Skeletal muscle tissue (tissue), 3 donors: ENCODE measurements at regions not wholly inside any gene's neighbourhood (a gene's known extent, or its start where the extent isn't known, plus 50 kb on each side); places are given as distances from the start of the nearest gene placed in this dataset.

ENCODE experiments used
- H3K27ac ChIP-seq: one replicate; pipeline ENCODE4 v1.7.0; 2013; ENCODE audit warnings: mild to moderate bottlenecking, low read depth, low read length, inconsistent platforms
- H3K27me3 ChIP-seq, 3 donors: one replicate each; pipeline ENCODE4 v1.7.0; 2013; ENCODE audit warnings: low read length in 3 of 3; ENCODE audit not compliant: control insufficient read depth in 3 of 3, insufficient read depth in 3 of 3
- H3K36me3 ChIP-seq, 3 donors: one replicate each; pipeline ENCODE4 v1.7.0; 2013; ENCODE audit warnings: low read length in 3 of 3; ENCODE audit not compliant: control insufficient read depth in 3 of 3, insufficient read depth in 3 of 3
- H3K4me1 ChIP-seq, 3 donors: one replicate each; pipeline ENCODE4 v1.7.0; 2013; ENCODE audit warnings: low read length in 3 of 3, mild to moderate bottlenecking in 3 of 3; ENCODE audit not compliant: control insufficient read depth in 3 of 3, insufficient read depth in 3 of 3
- H3K4me3 ChIP-seq, 3 donors: one replicate each; pipeline ENCODE4 v1.7.0; 2013; ENCODE audit warnings: low read length in 3 of 3
- H3K9ac ChIP-seq, 3 donors: one replicate each; pipeline ENCODE4 v1.7.0; 2013; ENCODE audit warnings: low read length in 3 of 3, mild to moderate bottlenecking in 3 of 3, moderate library complexity in 2 of 3, low read depth in 1 of 3
- H3K9me3 ChIP-seq, 3 donors: one replicate each; pipeline ENCODE4 v1.7.0; 2013; ENCODE audit warnings: low read length in 3 of 3; ENCODE audit not compliant: control insufficient read depth in 3 of 3
- donor health status: Osteomylitis.

DNA sequence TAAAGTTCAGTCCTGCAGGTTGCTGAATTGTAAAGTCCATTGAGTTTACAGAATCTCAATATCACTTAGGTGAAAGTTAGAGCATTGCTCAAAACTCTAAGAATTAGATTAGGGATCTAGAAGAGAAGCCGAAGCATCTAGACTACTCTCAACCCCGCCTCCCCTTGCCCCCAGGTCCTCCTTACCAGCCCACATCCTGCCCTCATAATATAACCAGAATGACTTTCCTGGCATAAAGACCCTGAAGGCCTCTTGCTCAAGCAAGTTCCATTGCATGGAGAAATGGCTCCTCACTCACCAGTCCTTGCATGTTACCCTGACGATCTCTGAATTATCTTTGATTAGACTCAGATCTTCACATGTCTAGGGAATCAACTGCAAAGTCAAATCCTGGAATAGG lies 78.8 kb downstream of the SPATA31C2 start:
- Histone ChIP-seq H3K27me3 (no peaks in the 10 kb centered on the region), H3K9me3 (no peaks in the 10 kb centered on the region), H3K27ac (no peak overlapping the region), H3K4me3 (no peak overlapping the region), H3K36me3 (no peaks in the 10 kb centered on the region), H3K4me1 (no peaks in the 10 kb centered on the region), H3K9ac (no peak overlapping the region)

DNA sequence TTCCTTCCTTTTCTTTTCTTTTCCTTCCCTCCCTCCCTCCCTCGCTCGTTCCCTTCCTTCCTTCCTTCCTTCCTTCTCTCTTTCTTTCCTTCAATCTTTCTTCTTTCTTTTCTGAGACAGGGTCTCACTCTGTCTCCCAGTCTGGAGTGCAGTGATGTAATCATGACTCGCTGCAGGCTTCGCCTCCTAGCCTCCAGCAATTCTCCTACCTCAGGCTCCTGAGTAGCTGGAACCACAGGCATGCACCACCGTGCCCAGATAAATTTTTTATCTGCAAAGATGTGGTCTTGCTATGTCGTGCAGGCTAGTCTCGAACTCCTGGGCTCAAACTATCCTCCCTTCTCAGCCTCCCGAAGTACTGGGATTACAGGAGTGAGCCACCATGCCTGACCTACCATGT lies 81.4 kb downstream of the SPATA31C2 start:
- Histone ChIP-seq H3K4me3 (no peak overlapping the region), H3K4me1 (no peaks in the 10 kb centered on the region), H3K9me3 (no peaks in the 10 kb centered on the region), H3K27me3 (no peaks in the 10 kb centered on the region), H3K9ac (no peak overlapping the region), H3K27ac (no peak overlapping the region), H3K36me3 (no peaks in the 10 kb centered on the region)

GRCh38 chr9:88053856-88054501 lies 79.6 kb upstream of the CDK20 start:
- H3K27me3 ChIP-seq: no peaks in the 10 kb centered on the region
- no peak overlapping the region for H3K27ac ChIP-seq
- H3K4me3 ChIP-seq: no peak overlapping the region
- H3K4me1 ChIP-seq: no peaks in the 10 kb centered on the region
- H3K36me3 ChIP-seq: no peaks in the 10 kb centered on the region
- no peak overlapping the region for H3K9ac ChIP-seq
- no peaks in the 10 kb centered on the region for H3K9me3 ChIP-seq

- Histone ChIP-seq H3K4me3 (no peak overlapping the region), H3K9me3 (no peaks in the 10 kb centered on the region), H3K27me3 (no peaks in the 10 kb centered on the region), H3K27ac (no peak overlapping the region), H3K4me1 (no peaks in the 10 kb centered on the region), H3K36me3 (no peaks in the 10 kb centered on the region), H3K9ac (no peak overlapping the region)
Measured at GRCh38 chr9:88052321-88052965, 78.1 kb upstream of the CDK20 start.

GRCh38 chr9:88051138-88051537 lies 76.8 kb upstream of the CDK20 start:
- Histone ChIP-seq H3K9me3 (no peaks in the 10 kb centered on the region), H3K9ac (no peak overlapping the region), H3K27me3 (no peaks in the 10 kb centered on the region), H3K4me3 (no peak overlapping the region), H3K4me1 (no peaks in the 10 kb centered on the region), H3K36me3 (no peaks in the 10 kb centered on the region), H3K27ac (no peak overlapping the region)

DNA sequence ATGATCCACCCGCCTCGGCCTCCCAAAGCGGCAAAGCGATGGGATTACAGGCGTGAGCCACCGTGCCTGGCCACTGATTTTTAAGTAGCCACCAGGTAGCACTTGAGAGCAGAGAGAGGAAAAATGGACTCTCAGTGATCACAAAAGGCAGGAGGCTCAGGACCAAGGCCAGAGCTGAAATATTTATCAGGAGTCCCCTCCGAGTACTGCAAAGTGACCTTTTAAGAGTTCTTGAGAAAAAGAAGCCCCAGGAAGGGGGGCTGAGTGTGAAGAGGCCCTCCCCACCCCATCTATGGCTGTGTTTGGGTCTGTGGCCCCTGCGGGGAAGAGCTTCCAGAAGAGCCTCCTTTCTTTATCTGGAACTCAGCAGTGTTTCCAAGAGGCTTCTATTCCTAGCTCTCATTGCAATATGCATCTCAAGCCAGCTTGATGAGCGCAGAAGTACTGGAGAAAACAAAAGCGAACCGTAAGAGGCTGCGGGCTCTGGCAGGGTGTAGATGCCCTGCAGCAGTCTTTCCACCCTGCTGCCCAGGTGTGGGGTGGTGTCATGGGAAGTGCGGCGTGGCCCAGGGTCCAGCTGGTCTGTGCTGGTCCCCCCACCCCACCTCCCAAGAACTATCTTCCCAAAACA lies 75.5 kb upstream of the CDK20 start:
- peaks cover 0 to 3% (median 0%) of the 10 kb centered on the region in 3 donors for H3K9me3 ChIP-seq
- no peaks in the 10 kb centered on the region for H3K27me3 ChIP-seq
- H3K9ac ChIP-seq: no peak overlapping the region
- H3K27ac ChIP-seq: no peak overlapping the region
- no peaks in the 10 kb centered on the region for H3K4me1 ChIP-seq
- no peaks in the 10 kb centered on the region for H3K36me3 ChIP-seq
- no peak overlapping the region for H3K4me3 ChIP-seq

GRCh38 chr9:88046542-88046941 lies 72.2 kb upstream of the CDK20 start:
- Histone ChIP-seq H3K36me3 (no peaks in the 10 kb centered on the region), H3K27me3 (no peaks in the 10 kb centered on the region), H3K9me3 (peaks cover 2 to 6% (median 5%) of the 10 kb centered on the region in 3 donors), H3K4me1 (no peaks in the 10 kb centered on the region), H3K4me3 (no peak overlapping the region), H3K27ac (no peak overlapping the region), H3K9ac (no peak overlapping the region)

DNA sequence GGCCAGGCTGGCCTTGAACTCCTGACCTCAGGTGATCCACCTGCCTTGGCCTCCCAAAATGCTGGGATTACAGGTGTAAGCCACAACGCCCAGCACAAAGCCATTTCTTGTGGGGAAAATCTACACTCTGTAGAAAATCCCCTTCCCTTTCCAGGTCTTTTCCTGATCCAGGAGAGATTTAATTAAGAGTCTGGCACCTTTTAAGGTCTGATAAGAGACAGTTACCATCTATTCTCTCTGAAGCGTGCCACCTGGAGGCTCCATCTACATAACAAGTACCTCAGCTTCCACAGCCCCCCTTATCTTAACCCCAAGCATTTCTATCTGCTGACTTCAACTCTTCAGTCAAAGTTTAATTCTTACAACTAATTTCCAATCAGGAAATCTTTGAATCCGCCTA lies 71.4 kb upstream of the CDK20 start:
- H3K27me3 ChIP-seq: no peaks in the 10 kb centered on the region
- no peak overlapping the region for H3K4me3 ChIP-seq
- H3K4me1 ChIP-seq: no peaks in the 10 kb centered on the region
- no peak overlapping the region for H3K9ac ChIP-seq
- H3K27ac ChIP-seq: no peak overlapping the region
- peaks cover 2 to 6% (median 5%) of the 10 kb centered on the region in 3 donors for H3K9me3 ChIP-seq
- H3K36me3 ChIP-seq: no peaks in the 10 kb centered on the region

- no peak overlapping the region for H3K27ac ChIP-seq
- H3K4me3 ChIP-seq: no peak overlapping the region
- no peak overlapping the region for H3K9ac ChIP-seq
- H3K36me3 ChIP-seq: no peaks in the 10 kb centered on the region
- peaks cover 2 to 6% (median 5%) of the 10 kb centered on the region in 3 donors for H3K9me3 ChIP-seq
- no peaks in the 10 kb centered on the region for H3K4me1 ChIP-seq
- no peaks in the 10 kb centered on the region for H3K27me3 ChIP-seq
Measured at GRCh38 chr9:88044200-88044599, 69.9 kb upstream of the CDK20 start.

DNA sequence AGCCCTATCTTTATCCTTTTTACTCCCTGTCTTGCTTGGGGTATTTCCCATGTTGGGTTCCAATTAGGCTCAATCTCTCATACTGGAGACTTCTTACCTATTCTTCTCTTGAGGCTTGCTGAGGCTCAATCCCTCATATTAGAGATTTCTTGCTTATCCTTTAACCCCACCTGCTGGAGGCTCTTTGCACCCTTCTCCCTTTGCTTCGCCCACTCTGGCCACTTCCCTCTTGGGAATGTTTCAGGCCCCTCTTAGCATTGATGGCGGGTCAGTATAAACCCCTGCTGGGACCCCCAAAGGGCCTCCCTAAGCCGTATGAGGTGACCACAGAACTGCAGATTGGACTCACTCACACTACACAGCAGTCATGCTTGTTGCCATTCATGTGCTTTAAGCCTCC lies 69.3 kb upstream of the CDK20 start:
- Histone ChIP-seq H3K4me1 (no peaks in the 10 kb centered on the region), H3K36me3 (no peaks in the 10 kb centered on the region), H3K27me3 (no peaks in the 10 kb centered on the region), H3K9ac (no peak overlapping the region), H3K27ac (no peak overlapping the region), H3K9me3 (peaks cover 2 to 6% (median 5%) of the 10 kb centered on the region in 3 donors), H3K4me3 (no peak overlapping the region)
